HG03521 (cell line): ENCODE measurements at regions not wholly inside any gene's neighbourhood (a gene's known extent, or its start where the extent isn't known, plus 50 kb on each side); places are given as distances from the start of the nearest gene placed in this dataset.

Experiments
- ATAC-seq: cut with Tn5 transposase; IDR thresholded peaks from one replicate; pipeline ENCODE4 v1.9.1; 2021; ENCODE audit warnings: mild to moderate bottlenecking, moderate library complexity; ENCODE audit not compliant: unreplicated experiment

- ATAC-seq, result no peak
Observed at GRCh38 chr2:65710779-65711295, 278.4 kb upstream of the SPRED2 start.

- ATAC-seq, result no peak
Observed at GRCh38 chr2:65710356-65710755, 278.0 kb upstream of the SPRED2 start.

GRCh38 chr2:65708086-65708485 is 275.7 kb upstream of the SPRED2 start:
- ATAC-seq, result no peak

GRCh38 chr2:65706411-65706810 is 274.0 kb upstream of the SPRED2 start:
- no peak for ATAC-seq

- ATAC-seq, result no peak
Observed at GRCh38 chr2:65701191-65701590, 268.8 kb upstream of the SPRED2 start.

- ATAC-seq, result no peak
Observed at GRCh38 chr2:65700720-65701119, 268.3 kb upstream of the SPRED2 start.

GRCh38 chr2:65700004-65700651 is 267.7 kb upstream of the SPRED2 start:
- no peak for ATAC-seq

- ATAC-seq, result no peak
Observed at GRCh38 chr2:65691816-65692215, 259.4 kb upstream of the SPRED2 start.

GRCh38 chr2:65688141-65688886 is 255.9 kb upstream of the SPRED2 start:
- no peak for ATAC-seq

- ATAC-seq, result no peak
Observed at GRCh38 chr2:65687614-65688013, 255.2 kb upstream of the SPRED2 start.

GRCh38 chr2:65686928-65687521 is 254.6 kb upstream of the SPRED2 start:
- ATAC-seq, result no peak

GRCh38 chr2:65681503-65681902 is 249.1 kb upstream of the SPRED2 start:
- no peak for ATAC-seq

GRCh38 chr2:65678779-65679391 is 246.5 kb upstream of the SPRED2 start:
- ATAC-seq, result no peak

- ATAC-seq, result no peak
Observed at GRCh38 chr2:65675350-65675749, 243.0 kb upstream of the SPRED2 start.

- no peak for ATAC-seq
Observed at GRCh38 chr2:65671670-65672242, 239.4 kb upstream of the SPRED2 start.

- no peak for ATAC-seq
Observed at GRCh38 chr2:65669574-65669973, 237.2 kb upstream of the SPRED2 start.

GRCh38 chr2:65668744-65669143 is 236.3 kb upstream of the SPRED2 start:
- no peak for ATAC-seq

GRCh38 chr2:65666156-65666725 is 233.8 kb upstream of the SPRED2 start:
- peak; percentile 99 for ATAC-seq

- ATAC-seq, result no peak
Observed at GRCh38 chr2:65664931-65665330, 232.5 kb upstream of the SPRED2 start.

GRCh38 chr2:65663831-65664407 is 231.5 kb upstream of the SPRED2 start:
- no peak for ATAC-seq
